Activated naive CD8-positive, alpha-beta T cell treated with anti-CD3 and anti-CD28 coated beads for 36 hours (primary cell): ENCODE measurements at regions not wholly inside any gene's neighbourhood (a gene's known extent, or its start where the extent isn't known, plus 50 kb on each side); places are given as distances from the start of the nearest gene placed in this dataset.
"Not testable (repeated sequence)": the region's sequence is repeated elsewhere in the genome, so short reads cannot be mapped to it uniquely, and the experiment has no call there.

Source experiments
- DNase-seq: peaks from one replicate; pipeline ENCODE4 v3.0.0; 2021
- H3K27ac Mint-ChIP-seq: one replicate; pipeline ENCODE4 v1.8.0; 2022; ENCODE audit warnings: mild to moderate bottlenecking, moderate library complexity, mixed read lengths
- H3K27me3 Mint-ChIP-seq: one replicate; pipeline ENCODE4 v1.8.0; 2022; ENCODE audit warnings: mild to moderate bottlenecking, mixed read lengths
- H3K36me3 Mint-ChIP-seq: one replicate; pipeline ENCODE4 v1.8.0; 2021; ENCODE audit warnings: mild to moderate bottlenecking, mixed read lengths
- H3K4me1 Mint-ChIP-seq: one replicate; pipeline ENCODE4 v1.8.0; 2021; ENCODE audit warnings: mixed read lengths
- H3K4me3 Mint-ChIP-seq: one replicate; pipeline ENCODE4 v1.8.0; 2022; ENCODE audit warnings: mild to moderate bottlenecking, moderate library complexity, mixed read lengths
- H3K9me3 Mint-ChIP-seq: one replicate; pipeline ENCODE4 v1.8.0; 2022; ENCODE audit warnings: mixed read lengths

GRCh38 chr2:65939687-65940086 is 495.2 kb upstream of the MEIS1 start:
- no peaks in the 10 kb centered on the region for H3K4me1 Mint-ChIP-seq

DNA sequence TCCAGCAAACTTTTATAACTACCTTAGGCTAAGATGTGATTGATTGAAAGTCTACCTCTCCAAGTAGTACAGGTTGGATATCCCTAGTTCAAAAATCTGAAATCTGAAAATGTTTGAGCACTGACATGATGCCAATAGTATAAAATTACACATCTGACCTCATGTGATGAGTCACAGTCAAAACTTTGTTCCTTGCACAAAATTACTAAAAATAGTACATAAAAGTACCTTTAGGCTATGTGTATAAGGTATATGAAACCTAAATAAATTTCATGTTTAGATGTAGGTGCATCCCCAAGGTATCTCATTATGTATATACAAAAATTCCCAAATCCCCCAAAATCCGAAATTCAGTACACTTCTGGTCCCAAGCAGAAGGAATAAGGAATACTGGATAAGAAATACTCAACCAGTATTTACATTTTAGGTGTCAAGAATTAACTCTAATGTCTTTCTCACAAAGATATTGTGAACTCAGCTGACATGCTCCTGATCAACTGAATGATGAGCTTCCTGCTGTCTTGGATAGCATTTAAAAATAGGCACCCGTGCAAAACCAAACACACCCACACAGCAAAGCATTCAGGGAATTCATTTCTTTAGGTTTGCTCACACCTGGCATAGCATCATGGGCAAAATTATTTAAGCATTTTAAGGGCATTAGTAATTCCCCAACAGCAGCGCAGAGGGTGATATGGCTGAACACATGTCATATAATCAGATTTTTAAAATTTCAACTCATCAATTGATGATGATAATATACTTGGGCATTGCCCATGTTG is 497.4 kb upstream of the MEIS1 start:
- Mint-ChIP-seq H3K27me3 (peaks cover 7% of the 10 kb centered on the region), H3K27ac (no peak overlapping the region), H3K4me1 (no peaks in the 10 kb centered on the region), H3K36me3 (no peaks in the 10 kb centered on the region), H3K4me3 (no peak overlapping the region), H3K9me3 (no peaks in the 10 kb centered on the region)
- no peak for DNase-seq

More at GRCh38 chr2:65939687-65940086, 495.2 kb upstream of the MEIS1 start:
- no peak overlapping the region for H3K4me3 Mint-ChIP-seq
- H3K9me3 Mint-ChIP-seq, result no peaks in the 10 kb centered on the region
- H3K36me3 Mint-ChIP-seq, result no peaks in the 10 kb centered on the region
- H3K27me3 Mint-ChIP-seq, result peaks cover 7% of the 10 kb centered on the region
- no peak overlapping the region for H3K27ac Mint-ChIP-seq
- DNase-seq, result no peak

- no peak overlapping the region for H3K4me3 Mint-ChIP-seq
- no peak overlapping the region for H3K27ac Mint-ChIP-seq
- DNase-seq, result no peak
- no peaks in the 10 kb centered on the region for H3K9me3 Mint-ChIP-seq
- no peaks in the 10 kb centered on the region for H3K36me3 Mint-ChIP-seq
- no peaks in the 10 kb centered on the region for H3K4me1 Mint-ChIP-seq
- peaks cover 7% of the 10 kb centered on the region for H3K27me3 Mint-ChIP-seq
Observed at GRCh38 chr2:65934992-65935629, 499.8 kb upstream of the MEIS1 start.

DNA sequence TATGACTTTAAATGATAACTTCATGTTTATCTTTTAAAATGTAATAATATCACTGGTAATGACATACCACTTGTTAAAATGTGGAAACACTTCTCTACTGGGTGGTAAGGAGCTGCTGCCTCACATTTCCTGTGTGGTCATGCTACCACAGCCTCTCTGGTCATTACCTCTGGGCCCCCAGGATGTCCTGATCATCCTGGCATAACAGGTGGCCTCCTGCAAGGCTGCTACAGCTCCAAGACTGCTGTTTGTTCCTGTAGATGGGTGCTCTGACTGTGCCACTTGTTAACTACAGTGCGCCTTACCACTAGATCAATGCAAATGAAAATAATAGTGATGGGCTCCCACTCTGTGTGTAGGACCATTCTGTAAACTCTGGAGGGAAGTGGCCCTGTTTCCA is 500.2 kb upstream of the SPRED2 start:
- Mint-ChIP-seq H3K4me1 (no peaks in the 10 kb centered on the region), H3K36me3 (no peaks in the 10 kb centered on the region), H3K27me3 (peaks cover 4% of the 10 kb centered on the region), H3K9me3 (no peaks in the 10 kb centered on the region), H3K4me3 (no peak overlapping the region), H3K27ac (no peak overlapping the region)
- no peak for DNase-seq

DNA sequence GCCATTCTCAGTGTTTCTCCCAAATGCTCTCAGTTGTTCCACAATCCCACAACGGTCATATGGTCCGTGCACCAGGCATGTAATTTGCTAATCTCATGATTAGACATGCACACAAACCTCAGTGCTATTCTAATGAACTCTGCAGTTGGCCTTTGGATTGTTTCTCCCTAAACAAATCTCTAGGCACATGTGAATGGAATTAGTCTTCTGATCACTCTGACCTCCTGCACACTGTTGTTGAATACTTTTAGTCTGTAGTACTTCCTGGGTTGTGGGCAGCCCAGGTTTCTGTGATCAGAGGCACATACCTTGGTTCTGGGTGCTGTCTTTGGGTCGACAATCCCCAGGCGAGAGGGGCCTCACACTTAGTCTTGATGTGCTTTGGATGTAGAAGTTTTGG is 498.7 kb upstream of the SPRED2 start:
- H3K36me3 Mint-ChIP-seq, result no peaks in the 10 kb centered on the region
- DNase-seq, result no peak
- H3K27me3 Mint-ChIP-seq, result peaks cover 4% of the 10 kb centered on the region
- H3K4me3 Mint-ChIP-seq, result no peak overlapping the region
- H3K4me1 Mint-ChIP-seq, result no peaks in the 10 kb centered on the region
- H3K27ac Mint-ChIP-seq, result no peak overlapping the region
- H3K9me3 Mint-ChIP-seq, result no peaks in the 10 kb centered on the region

GRCh38 chr2:65930259-65930658 is 497.9 kb upstream of the SPRED2 start:
- no peaks in the 10 kb centered on the region for H3K36me3 Mint-ChIP-seq

GRCh38 chr2:65929664-65930063 is 497.3 kb upstream of the SPRED2 start:
- H3K4me1 Mint-ChIP-seq, H3K27me3 Mint-ChIP-seq, H3K4me3 Mint-ChIP-seq, H3K27ac Mint-ChIP-seq, DNase-seq, H3K36me3 Mint-ChIP-seq, H3K9me3 Mint-ChIP-seq: not testable (repeated sequence)

More at GRCh38 chr2:65930259-65930658, 497.9 kb upstream of the SPRED2 start:
- DNase-seq, result no peak
- no peaks in the 10 kb centered on the region for H3K4me1 Mint-ChIP-seq
- H3K9me3 Mint-ChIP-seq, result no peaks in the 10 kb centered on the region
- H3K27me3 Mint-ChIP-seq, result peaks cover 4% of the 10 kb centered on the region
- H3K27ac Mint-ChIP-seq, result no peak overlapping the region
- no peak overlapping the region for H3K4me3 Mint-ChIP-seq

DNA sequence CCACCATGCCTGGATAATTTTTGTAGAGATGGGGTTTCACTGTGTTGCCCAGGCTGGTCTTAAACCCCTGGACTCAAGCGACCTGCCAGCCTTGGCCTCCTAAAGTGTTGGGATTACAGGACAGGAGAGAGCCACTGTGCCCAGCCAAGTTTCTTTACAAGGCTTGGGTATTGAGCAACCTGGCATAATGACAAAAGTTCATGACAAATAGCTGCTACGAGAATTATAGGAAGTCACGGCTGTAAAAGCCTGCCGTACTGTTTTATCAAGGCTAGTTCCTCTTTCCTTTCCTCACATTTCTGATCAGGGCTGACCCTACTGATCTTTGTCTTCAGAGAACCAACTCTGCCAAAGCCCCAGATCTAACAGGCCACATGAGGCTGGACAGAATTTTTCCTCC is 490.4 kb upstream of the SPRED2 start:
- H3K36me3 Mint-ChIP-seq, result no peaks in the 10 kb centered on the region
- H3K27ac Mint-ChIP-seq, result no peak overlapping the region
- no peaks in the 10 kb centered on the region for H3K4me1 Mint-ChIP-seq
- H3K27me3 Mint-ChIP-seq, result no peaks in the 10 kb centered on the region
- H3K9me3 Mint-ChIP-seq, result no peaks in the 10 kb centered on the region
- DNase-seq, result no peak
- H3K4me3 Mint-ChIP-seq, result no peak overlapping the region

DNA sequence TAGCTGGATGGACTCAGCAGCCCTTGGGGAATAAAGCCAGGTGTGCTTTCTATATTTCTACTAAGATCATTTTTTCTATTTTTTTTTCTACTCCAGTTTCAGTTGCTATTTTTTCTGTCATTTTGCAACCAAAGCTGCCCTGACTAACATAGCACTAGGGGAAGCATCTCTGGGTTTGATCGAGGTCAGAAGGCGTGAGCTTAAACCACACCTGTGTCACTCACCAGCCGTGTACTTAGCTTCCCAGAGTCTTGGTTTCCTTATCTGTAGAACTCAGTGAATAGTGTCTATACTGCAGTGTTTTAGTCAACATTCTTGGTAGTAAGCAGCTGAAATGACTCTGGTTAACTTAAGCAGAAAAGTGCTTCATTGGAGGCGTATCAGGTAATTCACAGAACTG is 489.6 kb upstream of the SPRED2 start:
- H3K4me1 Mint-ChIP-seq, result no peaks in the 10 kb centered on the region
- DNase-seq, result no peak
- no peaks in the 10 kb centered on the region for H3K27me3 Mint-ChIP-seq
- no peaks in the 10 kb centered on the region for H3K36me3 Mint-ChIP-seq
- H3K4me3 Mint-ChIP-seq, result no peak overlapping the region
- H3K27ac Mint-ChIP-seq, result no peak overlapping the region
- no peaks in the 10 kb centered on the region for H3K9me3 Mint-ChIP-seq

DNA sequence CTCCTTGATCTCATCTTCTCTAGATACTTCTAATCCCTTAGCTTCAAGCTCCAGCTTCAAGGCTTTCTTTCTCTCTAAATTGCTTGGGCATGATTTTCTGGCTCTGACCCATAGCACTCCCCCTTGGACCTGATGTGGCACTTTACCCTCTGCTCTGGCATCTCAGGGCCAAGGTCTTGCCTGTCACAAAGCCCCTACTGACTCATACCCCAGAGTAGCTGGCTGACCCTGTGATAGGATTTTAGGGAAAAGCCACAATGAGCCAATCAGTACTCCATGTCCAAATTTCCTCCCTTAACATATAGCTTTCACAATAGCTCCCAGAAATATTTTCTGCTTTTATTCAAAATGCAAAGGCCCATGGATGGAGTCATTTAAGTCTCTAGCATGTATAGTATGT is 488.7 kb upstream of the SPRED2 start:
- Mint-ChIP-seq H3K27ac (no peak overlapping the region), H3K4me3 (no peak overlapping the region), H3K4me1 (no peaks in the 10 kb centered on the region), H3K9me3 (no peaks in the 10 kb centered on the region), H3K27me3 (no peaks in the 10 kb centered on the region), H3K36me3 (no peaks in the 10 kb centered on the region)
- DNase-seq, result no peak

- Mint-ChIP-seq H3K36me3 (no peaks in the 10 kb centered on the region), H3K27ac (no peak overlapping the region), H3K27me3 (no peaks in the 10 kb centered on the region), H3K4me3 (no peak overlapping the region), H3K9me3 (no peaks in the 10 kb centered on the region), H3K4me1 (no peaks in the 10 kb centered on the region)
- no peak for DNase-seq
Observed at GRCh38 chr2:65920659-65921058, 488.3 kb upstream of the SPRED2 start.

GRCh38 chr2:65919550-65920188 is 487.3 kb upstream of the SPRED2 start:
- no peak for DNase-seq
- no peaks in the 10 kb centered on the region for H3K9me3 Mint-ChIP-seq
- H3K36me3 Mint-ChIP-seq, result no peaks in the 10 kb centered on the region
- no peaks in the 10 kb centered on the region for H3K4me1 Mint-ChIP-seq
- no peaks in the 10 kb centered on the region for H3K27me3 Mint-ChIP-seq
- H3K4me3 Mint-ChIP-seq, result no peak overlapping the region
- H3K27ac Mint-ChIP-seq, result no peak overlapping the region

DNA sequence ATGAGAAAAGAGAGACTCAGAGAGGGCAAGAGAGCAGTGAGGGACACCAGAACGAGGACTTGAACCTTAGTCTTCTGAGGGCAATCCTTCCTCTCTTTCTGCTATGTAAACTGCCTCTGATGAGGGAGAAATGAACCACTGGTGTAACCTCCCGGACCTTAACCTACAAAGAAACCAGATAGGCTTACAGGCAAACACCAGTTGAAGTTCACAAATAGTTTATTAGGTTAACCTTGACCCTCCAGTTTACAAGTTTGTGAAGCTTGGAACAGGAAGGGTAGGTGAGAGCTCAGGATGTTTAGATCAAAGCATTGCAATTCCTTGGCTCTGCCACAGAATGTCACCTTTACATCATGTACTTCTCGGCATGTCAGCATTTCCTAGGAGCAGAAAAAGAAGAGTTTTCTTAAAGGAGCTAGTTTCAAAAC is 486.4 kb upstream of the SPRED2 start:
- Mint-ChIP-seq H3K36me3 (no peaks in the 10 kb centered on the region), H3K4me3 (no peak overlapping the region), H3K9me3 (no peaks in the 10 kb centered on the region), H3K27ac (no peak overlapping the region), H3K4me1 (no peaks in the 10 kb centered on the region), H3K27me3 (no peaks in the 10 kb centered on the region)
- no peak for DNase-seq

GRCh38 chr2:65917986-65918385 is 485.6 kb upstream of the SPRED2 start:
- H3K36me3 Mint-ChIP-seq, result no peaks in the 10 kb centered on the region
- no peaks in the 10 kb centered on the region for H3K27me3 Mint-ChIP-seq
- H3K4me1 Mint-ChIP-seq, result no peaks in the 10 kb centered on the region
- no peak for DNase-seq
- H3K27ac Mint-ChIP-seq, result no peak overlapping the region
- no peak overlapping the region for H3K4me3 Mint-ChIP-seq
- no peaks in the 10 kb centered on the region for H3K9me3 Mint-ChIP-seq

DNA sequence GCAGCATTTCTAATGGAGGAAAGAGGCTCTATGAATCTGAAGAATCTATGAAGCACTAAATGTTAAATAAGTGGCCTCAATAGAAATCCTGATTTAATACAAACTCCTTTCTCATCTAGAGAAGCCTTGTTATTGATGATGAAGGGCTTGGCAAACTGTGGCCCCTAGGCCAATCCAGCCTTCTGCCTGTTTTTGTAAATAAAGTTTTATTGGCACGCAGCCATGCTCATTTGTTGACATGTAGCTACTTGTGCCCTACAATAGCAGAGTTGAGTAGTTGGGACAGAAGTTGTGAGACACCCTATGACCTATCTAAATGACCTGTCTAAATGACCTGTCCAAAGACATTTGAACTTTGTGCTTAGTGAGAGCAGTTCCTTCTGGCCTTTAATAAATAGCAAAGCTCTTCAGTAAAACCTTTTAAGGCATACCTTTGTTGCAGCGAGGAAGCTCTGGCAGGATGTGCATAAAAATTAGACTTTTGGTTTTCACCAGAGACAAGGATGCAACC is 484.4 kb upstream of the SPRED2 start:
- no peak for DNase-seq
- Mint-ChIP-seq H3K4me3 (no peak overlapping the region), H3K4me1 (no peaks in the 10 kb centered on the region), H3K27ac (no peak overlapping the region), H3K27me3 (no peaks in the 10 kb centered on the region), H3K36me3 (no peaks in the 10 kb centered on the region), H3K9me3 (no peaks in the 10 kb centered on the region)
